HEK293T (cell line): ENCODE measurements at regions not wholly inside any gene's neighbourhood (a gene's known extent, or its start where the extent isn't known, plus 50 kb on each side); places are given as distances from the start of the nearest gene placed in this dataset.

Experiments
- BHLHE40 ChIP-seq: fragments of 450-650 bp; IDR thresholded peaks from 2 replicates; pipeline ENCODE4 v1.6.1; 2016; ENCODE audit warnings: mild to moderate bottlenecking, moderate library complexity, borderline replicate concordance
- CTBP1 ChIP-seq: fragments of 450-650 bp; IDR thresholded peaks from 2 replicates; pipeline ENCODE4 v1.6.1; 2016; ENCODE audit warnings: borderline replicate concordance
- ELF4 ChIP-seq: fragments of 450-650 bp; IDR thresholded peaks from 2 replicates; pipeline ENCODE4 v1.6.1; 2017; ENCODE audit warnings: antibody characterized with exemption
- FOXA1 ChIP-seq: fragments of 450-650 bp; IDR thresholded peaks from 2 replicates; pipeline ENCODE4 v1.6.1; 2016; ENCODE audit warnings: mild to moderate bottlenecking
- FOXM1 ChIP-seq: fragments of 450-650 bp; IDR thresholded peaks from 2 replicates; pipeline ENCODE4 v1.6.1; 2017; ENCODE audit warnings: mild to moderate bottlenecking, borderline replicate concordance
- HDGF ChIP-seq: fragments of 450-650 bp; IDR thresholded peaks from 2 replicates; pipeline ENCODE4 v1.6.1; 2017; ENCODE audit warnings: antibody characterized with exemption, borderline replicate concordance
- L3MBTL2 ChIP-seq: fragments of 450-650 bp; conservative IDR thresholded peaks from 2 replicates; pipeline ENCODE4 v1.6.1; 2016; ENCODE audit warnings: mild to moderate bottlenecking
- LEF1 ChIP-seq: fragments of 450-650 bp; IDR thresholded peaks from 2 replicates; pipeline ENCODE4 v1.6.1; 2017; ENCODE audit warnings: mild to moderate bottlenecking, borderline replicate concordance
- NFRKB ChIP-seq: fragments of 450-650 bp; IDR thresholded peaks from 2 replicates; pipeline ENCODE4 v1.6.1; 2016; ENCODE audit warnings: mild to moderate bottlenecking, moderate library complexity
- SP1 ChIP-seq: fragments of 450-650 bp; IDR thresholded peaks from 2 replicates; pipeline ENCODE4 v1.6.1; 2017
- SUZ12 ChIP-seq: fragments of 450-650 bp; IDR thresholded peaks from 2 replicates; pipeline ENCODE4 v1.6.1; 2016; ENCODE audit warnings: mild to moderate bottlenecking
- TARDBP ChIP-seq: fragments of 450-650 bp; IDR thresholded peaks from 2 replicates; pipeline ENCODE4 v1.6.1; 2016
- ZNF384 ChIP-seq: fragments of 450-650 bp; IDR thresholded peaks from 2 replicates; pipeline ENCODE4 v1.6.1; 2016

DNA sequence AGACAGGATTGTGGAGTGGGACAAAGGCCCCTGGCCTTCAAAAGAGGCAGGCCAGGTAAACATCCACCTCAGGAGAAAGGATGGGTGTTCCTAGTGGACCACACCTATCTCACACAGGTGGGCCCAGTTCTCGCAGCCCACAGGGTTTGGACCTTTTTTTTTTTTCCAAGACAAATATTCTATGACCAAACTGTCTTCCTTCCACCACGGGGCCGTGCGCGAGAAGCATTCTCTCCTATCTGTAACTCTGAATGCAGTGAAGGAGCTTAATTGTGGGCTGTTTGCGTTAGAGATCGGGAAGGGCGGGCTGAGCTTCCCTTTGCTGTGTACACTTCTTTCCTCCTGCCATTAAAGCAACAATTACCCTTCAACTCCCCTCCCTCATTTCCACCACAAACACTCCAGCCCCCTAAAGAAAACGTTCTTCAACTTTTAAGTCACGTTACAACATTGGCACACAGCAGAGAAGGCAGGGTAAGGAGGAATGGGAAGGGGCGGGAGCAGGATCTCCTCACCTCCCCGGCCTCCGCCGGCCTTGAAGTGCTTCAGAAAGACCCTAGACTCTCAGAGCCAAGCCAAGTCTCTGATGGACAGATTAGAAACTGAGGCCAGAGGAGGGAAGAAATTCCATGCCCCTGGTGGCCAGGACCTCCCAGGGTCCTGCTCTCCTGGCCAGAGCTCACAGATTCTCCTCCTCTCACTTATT is 238.4 kb downstream of the BUD13 start:
- TF ChIP-seq SP1: no peak
- no peak for TF ChIP-seq BHLHE40
- no peak for TF ChIP-seq FOXM1
- TF ChIP-seq NFRKB: no peak
- TF ChIP-seq ELF4: no peak
- no peak for TF ChIP-seq FOXA1
- TF ChIP-seq ZNF384: no peak
- no peak for TF ChIP-seq CTBP1
- TF ChIP-seq SUZ12: no peak
- no peak for TF ChIP-seq L3MBTL2
- TF ChIP-seq TARDBP: no peak
- TF ChIP-seq LEF1: no peak
- no peak for TF ChIP-seq HDGF
